Kidney epithelial cell (primary cell): ENCODE measurements at regions not wholly inside any gene's neighbourhood (a gene's known extent, or its start where the extent isn't known, plus 50 kb on each side); places are given as distances from the start of the nearest gene placed in this dataset.

Source experiments
- DNase-seq: peaks from one replicate; pipeline ENCODE4 v3.0.0-alpha.2; 2010; ENCODE audit warnings: low read depth
- H3K27me3 ChIP-seq: 2 replicates; pipeline ENCODE4 v1.6.0; 2011; ENCODE audit warnings: low read length; ENCODE audit not compliant: control insufficient read depth, insufficient read depth
- H3K36me3 ChIP-seq: 2 replicates; pipeline ENCODE4 v1.5.1; 2011; ENCODE audit warnings: low read length; ENCODE audit not compliant: control insufficient read depth, insufficient read depth
- H3K4me3 ChIP-seq: 2 replicates; pipeline ENCODE4 v1.5.1; 2011; ENCODE audit warnings: low read depth, mild to moderate bottlenecking, control low read depth, low read length
- TF ChIP-seq, protein P1 (sequence below): IDR thresholded peaks from 2 replicates; pipeline ENCODE4 v1.5.1; 2011; ENCODE audit warnings: mild to moderate bottlenecking, moderate library complexity, low read length, control low read depth, inconsistent platforms; ENCODE audit not compliant: insufficient read depth, poor library complexity, severe bottlenecking

- DNase-seq, result no peak
- no peak overlapping the region for H3K4me3 ChIP-seq
- TF ChIP-seq, protein P1, sequence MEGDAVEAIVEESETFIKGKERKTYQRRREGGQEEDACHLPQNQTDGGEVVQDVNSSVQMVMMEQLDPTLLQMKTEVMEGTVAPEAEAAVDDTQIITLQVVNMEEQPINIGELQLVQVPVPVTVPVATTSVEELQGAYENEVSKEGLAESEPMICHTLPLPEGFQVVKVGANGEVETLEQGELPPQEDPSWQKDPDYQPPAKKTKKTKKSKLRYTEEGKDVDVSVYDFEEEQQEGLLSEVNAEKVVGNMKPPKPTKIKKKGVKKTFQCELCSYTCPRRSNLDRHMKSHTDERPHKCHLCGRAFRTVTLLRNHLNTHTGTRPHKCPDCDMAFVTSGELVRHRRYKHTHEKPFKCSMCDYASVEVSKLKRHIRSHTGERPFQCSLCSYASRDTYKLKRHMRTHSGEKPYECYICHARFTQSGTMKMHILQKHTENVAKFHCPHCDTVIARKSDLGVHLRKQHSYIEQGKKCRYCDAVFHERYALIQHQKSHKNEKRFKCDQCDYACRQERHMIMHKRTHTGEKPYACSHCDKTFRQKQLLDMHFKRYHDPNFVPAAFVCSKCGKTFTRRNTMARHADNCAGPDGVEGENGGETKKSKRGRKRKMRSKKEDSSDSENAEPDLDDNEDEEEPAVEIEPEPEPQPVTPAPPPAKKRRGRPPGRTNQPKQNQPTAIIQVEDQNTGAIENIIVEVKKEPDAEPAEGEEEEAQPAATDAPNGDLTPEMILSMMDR, result no peak
- peaks cover 8% of the 10 kb centered on the region for H3K27me3 ChIP-seq
- H3K36me3 ChIP-seq, result no peaks in the 10 kb centered on the region
Measured at GRCh38 chr17:73718362-73718761, 74.1 kb upstream of the SDK2 start.

GRCh38 chr17:73718912-73719311, 74.7 kb upstream of the SDK2 start:
- TF ChIP-seq, protein P1, result no peak
- Histone ChIP-seq H3K4me3 (no peak overlapping the region), H3K36me3 (no peaks in the 10 kb centered on the region), H3K27me3 (peaks cover 6% of the 10 kb centered on the region)
- DNase-seq, result no peak

DNA sequence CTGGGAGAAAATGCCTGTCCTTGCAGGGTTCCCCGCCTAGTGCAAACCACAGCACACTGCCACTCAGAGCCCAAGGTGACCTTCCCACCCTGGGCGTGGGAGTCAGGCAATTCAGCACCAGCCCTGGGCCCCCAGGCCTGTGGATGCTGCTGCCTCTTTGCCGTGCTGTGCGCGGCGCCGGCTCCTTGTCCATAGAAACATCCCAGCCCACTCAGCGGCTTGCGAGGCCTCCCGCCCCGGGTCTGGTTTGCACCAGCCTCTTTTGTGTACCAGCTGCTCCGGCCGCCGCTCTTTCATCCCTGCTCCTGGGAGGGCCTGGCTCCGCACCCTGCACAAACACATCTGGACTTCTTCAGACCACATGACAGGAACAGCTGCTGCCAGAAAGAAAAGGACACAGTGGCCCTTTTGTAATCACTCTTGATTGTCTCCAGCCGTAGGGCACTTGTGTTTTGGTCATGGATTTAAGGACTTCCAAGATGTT, 75.4 kb upstream of the SDK2 start:
- TF ChIP-seq, protein P1, result no peak
- Histone ChIP-seq H3K36me3 (no peaks in the 10 kb centered on the region), H3K27me3 (peaks cover 6% of the 10 kb centered on the region), H3K4me3 (no peak overlapping the region)
- no peak for DNase-seq

DNA sequence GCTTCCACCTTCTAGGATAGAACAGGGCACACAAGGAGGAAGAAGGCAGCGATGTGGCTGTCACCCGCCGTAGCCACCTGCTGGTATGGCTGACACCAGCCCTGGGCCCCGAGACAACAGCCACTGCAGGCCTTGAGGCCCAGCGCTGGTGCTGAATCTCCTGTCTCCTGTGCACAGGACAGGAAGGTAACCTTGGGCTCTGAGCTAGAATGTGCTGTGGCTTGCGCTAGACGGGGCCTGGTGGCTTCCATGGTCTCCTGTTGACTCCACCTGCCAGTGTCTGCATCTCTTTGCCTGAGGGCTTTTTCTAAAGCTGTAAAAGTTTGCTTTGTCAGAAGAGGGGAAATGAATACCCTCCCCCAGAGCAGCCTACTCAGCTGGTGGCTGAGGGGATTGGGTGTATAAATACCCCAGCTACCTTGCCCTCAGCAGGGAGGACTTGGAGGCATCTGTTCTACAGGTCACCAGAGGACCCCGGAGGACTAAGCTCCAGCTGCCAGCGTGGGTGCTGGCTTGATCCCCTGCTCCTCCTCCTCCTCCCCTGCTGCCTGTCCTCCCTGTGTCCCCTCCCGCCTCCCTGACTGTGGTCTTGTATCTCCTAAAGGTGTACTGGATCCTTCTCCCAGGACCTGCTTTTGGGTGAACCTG, 76.1 kb upstream of the SDK2 start:
- Histone ChIP-seq H3K27me3 (peaks cover 6% of the 10 kb centered on the region), H3K36me3 (no peaks in the 10 kb centered on the region)

GRCh38 chr17:73722165-73722564, 77.9 kb upstream of the SDK2 start:
- TF ChIP-seq, protein P1, result no peak
- peaks cover 6% of the 10 kb centered on the region for H3K27me3 ChIP-seq
- no peaks in the 10 kb centered on the region for H3K36me3 ChIP-seq
- DNase-seq, result no peak
- H3K4me3 ChIP-seq, result no peak overlapping the region

More for the DNA sequence above, 76.1 kb upstream of the SDK2 start:
- H3K4me3 ChIP-seq, result no peak overlapping the region
- DNase-seq, result no peak
- TF ChIP-seq, protein P1, result no peak

DNA sequence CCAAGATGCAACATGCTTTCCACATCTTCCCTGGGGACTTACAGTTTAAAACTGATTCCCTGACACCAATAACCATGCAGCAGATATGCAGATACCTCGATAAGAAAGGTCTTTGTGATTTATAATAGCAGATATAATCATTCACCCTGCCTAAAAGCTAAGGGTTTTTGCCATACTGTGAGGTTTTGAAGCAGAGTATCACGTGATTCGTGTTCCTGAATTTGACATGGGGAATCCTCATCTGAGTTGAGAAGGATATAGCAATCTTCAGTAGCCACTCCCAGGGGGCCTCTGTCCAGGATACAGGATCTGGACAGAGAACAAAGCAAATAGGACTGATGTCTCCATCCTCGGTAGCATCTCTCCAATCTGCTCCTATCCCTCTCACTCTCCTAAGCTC, 79.1 kb upstream of the SDK2 start:
- Histone ChIP-seq H3K36me3 (no peaks in the 10 kb centered on the region), H3K4me3 (no peak overlapping the region), H3K27me3 (peaks cover 6% of the 10 kb centered on the region)
- TF ChIP-seq, protein P1, result no peak
- DNase-seq, result no peak
